ENCODE measurements at regions not wholly inside any gene's neighbourhood (a gene's known extent, or its start where the extent isn't known, plus 50 kb on each side); places are given as distances from the start of the nearest gene placed in this dataset.

GRCh38 chr3:23084367-23084766, 118.8 kb upstream of the UBE2E2 start:
- H3K4me3 ChIP-seq = no peak overlapping the region
- no peaks in the 10 kb centered on the region for H3K36me3 ChIP-seq
- TF ChIP-seq CTCF (IDR thresholded peaks at IDR 0.05) = no peak
- DNase-seq = no peak
- H3K27ac ChIP-seq = no peak overlapping the region
- peaks cover 0 to 43% (median 9%) of the 10 kb centered on the region in 4 donors for H3K4me1 ChIP-seq
- H3K27me3 ChIP-seq = no peaks in the 10 kb centered on the region
- no peaks in the 10 kb centered on the region for H3K9me3 ChIP-seq
- intact Hi-C loops (cut with DNase I; ENCODE audit: low total_unique reads) = no loop called here

GRCh38 chr3:23085261-23085660, 117.9 kb upstream of the UBE2E2 start:
- no peak for TF ChIP-seq CTCF (IDR thresholded peaks at IDR 0.05)
- no peaks in the 10 kb centered on the region for H3K9me3 ChIP-seq
- no peak overlapping the region for H3K4me3 ChIP-seq
- no peak overlapping the region for H3K27ac ChIP-seq
- intact Hi-C loops (cut with DNase I; ENCODE audit: low total_unique reads) = no loop called here
- H3K27me3 ChIP-seq = no peaks in the 10 kb centered on the region
- no peak for DNase-seq
- H3K36me3 ChIP-seq = no peaks in the 10 kb centered on the region
- peaks cover 0 to 34% (median 5%) of the 10 kb centered on the region in 4 donors for H3K4me1 ChIP-seq

GRCh38 chr3:23086331-23086730, 116.8 kb upstream of the UBE2E2 start:
- TF ChIP-seq CTCF (IDR thresholded peaks at IDR 0.05) = no peak
- intact Hi-C loops (cut with DNase I; ENCODE audit: low total_unique reads) = no loop called here

DNA sequence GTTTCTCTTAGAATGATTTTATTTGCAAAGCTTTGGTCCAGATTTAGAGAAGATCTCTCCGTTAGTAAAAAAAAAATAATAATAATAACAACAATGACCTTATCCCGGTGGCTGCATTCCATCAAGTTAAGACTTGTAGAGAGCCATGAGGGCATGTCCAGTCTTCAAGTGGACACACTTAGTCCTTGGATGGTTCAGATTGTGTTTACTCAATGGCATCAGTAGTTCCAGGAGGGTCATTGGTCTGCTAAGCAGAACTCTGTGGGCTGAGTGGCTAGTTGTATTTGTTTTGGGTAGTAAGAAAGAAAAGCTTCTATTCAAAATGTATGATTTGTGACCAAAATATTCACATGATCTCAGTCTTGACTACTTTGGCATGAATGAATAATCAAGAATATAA, 116.3 kb upstream of the UBE2E2 start:
- no peak for TF ChIP-seq CTCF (IDR thresholded peaks at IDR 0.05)
- H3K4me1 ChIP-seq = peaks cover 0 to 33% (median 5%) of the 10 kb centered on the region in 4 donors
- H3K4me3 ChIP-seq = no peak overlapping the region
- no peaks in the 10 kb centered on the region for H3K27me3 ChIP-seq
- H3K9me3 ChIP-seq = no peaks in the 10 kb centered on the region
- no peak overlapping the region for H3K27ac ChIP-seq
- H3K36me3 ChIP-seq = no peaks in the 10 kb centered on the region
- DNase-seq = no peak
- intact Hi-C loops (cut with DNase I; ENCODE audit: low total_unique reads) = no loop called here

More at GRCh38 chr3:23086331-23086730, 116.8 kb upstream of the UBE2E2 start:
- no peak overlapping the region for H3K27ac ChIP-seq
- no peak for DNase-seq
- no peaks in the 10 kb centered on the region for H3K27me3 ChIP-seq
- no peaks in the 10 kb centered on the region for H3K36me3 ChIP-seq
- H3K9me3 ChIP-seq = no peaks in the 10 kb centered on the region
- H3K4me1 ChIP-seq = peaks cover 0 to 33% (median 5%) of the 10 kb centered on the region in 4 donors
- H3K4me3 ChIP-seq = no peak overlapping the region

GRCh38 chr3:23094412-23094811, 108.7 kb upstream of the UBE2E2 start:
- no peak overlapping the region for H3K4me3 ChIP-seq
- DNase-seq = no peak
- no peak overlapping the region for H3K27ac ChIP-seq
- intact Hi-C loops (cut with DNase I; ENCODE audit: low total_unique reads) = no loop called here
- no peaks in the 10 kb centered on the region for H3K9me3 ChIP-seq
- H3K4me1 ChIP-seq = no peaks in the 10 kb centered on the region
- no peak for TF ChIP-seq CTCF (IDR thresholded peaks at IDR 0.05)
- no peaks in the 10 kb centered on the region for H3K27me3 ChIP-seq
- H3K36me3 ChIP-seq = no peaks in the 10 kb centered on the region

GRCh38 chr3:23094890-23095462, 108.2 kb upstream of the UBE2E2 start:
- intact Hi-C loops (cut with DNase I; ENCODE audit: low total_unique reads) = no loop called here
- no peaks in the 10 kb centered on the region for H3K9me3 ChIP-seq
- no peaks in the 10 kb centered on the region for H3K27me3 ChIP-seq
- DNase-seq = no peak
- H3K27ac ChIP-seq = no peak overlapping the region
- no peaks in the 10 kb centered on the region for H3K36me3 ChIP-seq
- H3K4me1 ChIP-seq = no peaks in the 10 kb centered on the region
- TF ChIP-seq CTCF (IDR thresholded peaks at IDR 0.05) = no peak
- H3K4me3 ChIP-seq = no peak overlapping the region

All from tibial artery (tissue), 4 donors.